ENCODE measurements at regions not wholly inside any gene's neighbourhood (a gene's known extent, or its start where the extent isn't known, plus 50 kb on each side); places are given as distances from the start of the nearest gene placed in this dataset.
A peak's percentile ranks its signal among the peaks of the same experiment; 100 is the strongest.

DNA sequence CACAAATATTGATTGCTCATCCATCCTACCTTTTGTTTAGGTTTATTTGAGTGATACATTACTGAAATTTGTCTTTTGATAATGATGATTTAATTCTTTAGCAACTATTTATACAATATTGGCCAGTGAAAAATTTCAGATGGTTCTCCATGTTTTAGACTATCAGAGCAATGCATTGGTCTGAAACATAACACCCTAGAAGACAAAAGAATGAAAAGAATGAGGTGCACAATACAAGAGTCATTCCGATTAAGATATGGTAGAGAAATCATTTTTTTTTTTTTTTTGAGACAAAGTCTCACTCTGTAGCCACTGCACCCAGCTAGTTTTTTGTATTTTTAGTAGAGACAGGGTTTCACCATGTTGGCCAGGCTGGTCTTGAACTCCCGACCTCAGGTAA lies 197.4 kb upstream of the FAM98A start:
- intact Hi-C loops (cut with DNase I) = no loop called here
- WGBS, 2 donors = 67 to 77% methylated on average over 2 of the region's 2 CpGs
- Histone ChIP-seq H3K27me3 (ENCODE audit: control insufficient read depth in 1 of 2, insufficient read depth in 2 of 2, low read length in 1 of 2) (no peaks in the 10 kb centered on the region), H3K36me3 (ENCODE audit: control insufficient read depth in 1 of 2, insufficient read depth in 2 of 2, low read length in 1 of 2) (no peaks in the 10 kb centered on the region), H3K4me1 (ENCODE audit: control insufficient read depth in 1 of 2, insufficient read depth in 2 of 2, low read length in 2 of 2) (no peaks in the 10 kb centered on the region), H3K9me3 (ENCODE audit: control insufficient read depth, low read length) (no peaks in the 10 kb centered on the region), H3K27ac (ENCODE audit: low read depth in 1 of 2, low read length in 2 of 2) (no peak overlapping the region), H3K4me3 (ENCODE audit: low read length in 2 of 2) (no peak overlapping the region)
- ATAC-seq (ENCODE audit: low FRiP score) = no peak
- no peak for DNase-seq

DNA sequence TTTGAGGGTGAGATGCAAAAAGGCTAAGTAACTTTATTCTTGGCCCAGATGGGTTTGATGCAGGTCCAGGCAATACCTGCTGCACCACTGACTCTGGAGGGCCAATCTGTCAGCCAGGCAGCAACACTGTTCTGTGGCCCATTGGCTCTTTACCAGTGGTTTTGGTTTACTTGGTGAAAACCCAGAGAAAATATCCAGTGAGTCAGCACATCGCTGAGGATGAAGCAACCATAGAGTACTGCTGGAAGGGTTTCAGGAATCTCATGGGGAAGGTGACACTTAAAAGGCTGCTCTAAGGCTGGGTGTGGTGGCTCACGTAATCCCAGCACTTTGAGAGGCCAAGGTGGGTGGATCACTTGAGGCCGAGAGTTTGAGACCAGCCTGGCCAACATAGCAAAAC lies 192.5 kb upstream of the FAM98A start:
- Histone ChIP-seq H3K36me3 (ENCODE audit: control insufficient read depth in 1 of 2, insufficient read depth in 2 of 2, low read length in 1 of 2) (no peaks in the 10 kb centered on the region), H3K27ac (ENCODE audit: low read depth in 1 of 2, low read length in 2 of 2) (no peak overlapping the region), H3K4me3 (ENCODE audit: low read length in 2 of 2) (no peak overlapping the region), H3K9me3 (ENCODE audit: control insufficient read depth, low read length) (no peaks in the 10 kb centered on the region), H3K27me3 (ENCODE audit: control insufficient read depth in 1 of 2, insufficient read depth in 2 of 2, low read length in 1 of 2) (no peaks in the 10 kb centered on the region), H3K4me1 (ENCODE audit: control insufficient read depth in 1 of 2, insufficient read depth in 2 of 2, low read length in 2 of 2) (no peaks in the 10 kb centered on the region)
- WGBS, 2 donors = 17 to 22% methylated on average over 3 of the region's 3 CpGs
- intact Hi-C loops (cut with DNase I) = no loop called here
- peak in 1 of 2 donors; percentile 44 for DNase-seq
- peak; percentile 56 for ATAC-seq (ENCODE audit: low FRiP score)

DNA sequence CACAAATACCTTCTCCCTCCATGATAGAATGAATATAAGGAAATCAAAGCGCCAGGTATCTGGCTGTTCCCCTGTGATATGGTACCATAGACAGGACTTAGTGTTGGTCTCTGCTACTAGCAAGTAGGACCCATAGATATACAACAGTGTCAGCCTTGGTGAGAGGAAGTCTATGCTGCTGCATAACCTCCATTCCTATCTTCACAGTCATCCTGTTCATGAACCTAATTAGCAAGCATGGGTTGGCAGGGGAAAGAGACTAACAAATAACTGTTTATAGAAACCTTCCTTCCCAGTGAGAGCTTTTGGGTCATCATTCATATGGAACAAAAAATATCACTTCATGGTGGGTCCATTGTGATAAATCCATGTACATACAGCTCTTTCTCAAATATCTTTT lies 188.9 kb upstream of the FAM98A start:
- ATAC-seq (ENCODE audit: low FRiP score) (no peak), DNase-seq (no peak)
- no peak overlapping the region for H3K27ac ChIP-seq (ENCODE audit: low read depth in 1 of 2, low read length in 2 of 2)
- H3K4me3 ChIP-seq (ENCODE audit: low read length in 2 of 2) = no peak overlapping the region
- H3K36me3 ChIP-seq (ENCODE audit: control insufficient read depth in 1 of 2, insufficient read depth in 2 of 2, low read length in 1 of 2) = no peaks in the 10 kb centered on the region
- intact Hi-C loops (cut with DNase I) = no loop called here
- no peaks in the 10 kb centered on the region for H3K4me1 ChIP-seq (ENCODE audit: control insufficient read depth in 1 of 2, insufficient read depth in 2 of 2, low read length in 2 of 2)
- H3K9me3 ChIP-seq (ENCODE audit: control insufficient read depth, low read length) = no peaks in the 10 kb centered on the region
- 93 to 97% methylated on average over 1 of the region's 1 CpG for WGBS, 2 donors
- H3K27me3 ChIP-seq (ENCODE audit: control insufficient read depth in 1 of 2, insufficient read depth in 2 of 2, low read length in 1 of 2) = no peaks in the 10 kb centered on the region

- 86 to 90% methylated on average over 5 of the region's 5 CpGs for WGBS, 2 donors
Observed at GRCh38 chr2:33786881-33787280, 187.8 kb upstream of the FAM98A start.

GRCh38 chr2:33785201-33786106 lies 186.4 kb upstream of the FAM98A start:
- Histone ChIP-seq H3K27ac (ENCODE audit: low read depth in 1 of 2, low read length in 2 of 2) (no peak overlapping the region), H3K9me3 (ENCODE audit: control insufficient read depth, low read length) (no peaks in the 10 kb centered on the region), H3K4me3 (ENCODE audit: low read length in 2 of 2) (no peak overlapping the region), H3K27me3 (ENCODE audit: control insufficient read depth in 1 of 2, insufficient read depth in 2 of 2, low read length in 1 of 2) (no peaks in the 10 kb centered on the region), H3K4me1 (ENCODE audit: control insufficient read depth in 1 of 2, insufficient read depth in 2 of 2, low read length in 2 of 2) (no peaks in the 10 kb centered on the region), H3K36me3 (ENCODE audit: control insufficient read depth in 1 of 2, insufficient read depth in 2 of 2, low read length in 1 of 2) (no peaks in the 10 kb centered on the region)
- intact Hi-C loops (cut with DNase I) = no loop called here
- 84 to 88% methylated on average over 4 of the region's 4 CpGs for WGBS, 2 donors
- no peak for DNase-seq
- no peak for ATAC-seq (ENCODE audit: low FRiP score)

More at GRCh38 chr2:33786881-33787280, 187.8 kb upstream of the FAM98A start:
- no peak for ATAC-seq (ENCODE audit: low FRiP score)
- intact Hi-C loops (cut with DNase I) = no loop called here
- H3K27ac ChIP-seq (ENCODE audit: low read depth in 1 of 2, low read length in 2 of 2) = no peak overlapping the region
- H3K4me3 ChIP-seq (ENCODE audit: low read length in 2 of 2) = no peak overlapping the region
- no peaks in the 10 kb centered on the region for H3K36me3 ChIP-seq (ENCODE audit: control insufficient read depth in 1 of 2, insufficient read depth in 2 of 2, low read length in 1 of 2)
- no peaks in the 10 kb centered on the region for H3K9me3 ChIP-seq (ENCODE audit: control insufficient read depth, low read length)
- DNase-seq = no peak
- no peaks in the 10 kb centered on the region for H3K27me3 ChIP-seq (ENCODE audit: control insufficient read depth in 1 of 2, insufficient read depth in 2 of 2, low read length in 1 of 2)
- no peaks in the 10 kb centered on the region for H3K4me1 ChIP-seq (ENCODE audit: control insufficient read depth in 1 of 2, insufficient read depth in 2 of 2, low read length in 2 of 2)

DNA sequence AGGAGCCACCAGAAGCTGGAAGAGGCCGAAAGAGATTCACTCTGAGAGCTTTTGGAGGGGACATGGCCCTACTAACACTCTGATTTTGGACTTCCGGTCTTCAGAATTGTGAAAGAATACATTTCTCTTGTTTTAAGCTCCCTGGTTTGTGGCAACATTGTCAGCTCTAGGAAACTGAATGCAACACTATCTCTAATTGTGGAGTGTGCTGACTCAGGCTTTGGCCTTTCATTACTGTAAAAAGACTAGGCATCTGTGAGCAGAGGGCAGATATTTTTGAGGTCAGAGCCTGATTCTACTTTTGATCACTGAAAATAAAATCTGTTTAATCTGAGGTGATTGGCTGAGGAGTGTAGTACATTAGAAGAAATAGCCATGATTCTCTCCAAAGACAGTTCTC lies 185.4 kb upstream of the FAM98A start:
- intact Hi-C loops (cut with DNase I) = no loop called here
- Histone ChIP-seq H3K27me3 (ENCODE audit: control insufficient read depth in 1 of 2, insufficient read depth in 2 of 2, low read length in 1 of 2) (no peaks in the 10 kb centered on the region), H3K4me1 (ENCODE audit: control insufficient read depth in 1 of 2, insufficient read depth in 2 of 2, low read length in 2 of 2) (no peaks in the 10 kb centered on the region), H3K27ac (ENCODE audit: low read depth in 1 of 2, low read length in 2 of 2) (no peak overlapping the region), H3K4me3 (ENCODE audit: low read length in 2 of 2) (no peak overlapping the region), H3K9me3 (ENCODE audit: control insufficient read depth, low read length) (no peaks in the 10 kb centered on the region), H3K36me3 (ENCODE audit: control insufficient read depth in 1 of 2, insufficient read depth in 2 of 2, low read length in 1 of 2) (no peaks in the 10 kb centered on the region)
- no peak for ATAC-seq (ENCODE audit: low FRiP score)
- DNase-seq = no peak
- WGBS, 2 donors = 94 to 96% methylated on average over 2 of the region's 2 CpGs

DNA sequence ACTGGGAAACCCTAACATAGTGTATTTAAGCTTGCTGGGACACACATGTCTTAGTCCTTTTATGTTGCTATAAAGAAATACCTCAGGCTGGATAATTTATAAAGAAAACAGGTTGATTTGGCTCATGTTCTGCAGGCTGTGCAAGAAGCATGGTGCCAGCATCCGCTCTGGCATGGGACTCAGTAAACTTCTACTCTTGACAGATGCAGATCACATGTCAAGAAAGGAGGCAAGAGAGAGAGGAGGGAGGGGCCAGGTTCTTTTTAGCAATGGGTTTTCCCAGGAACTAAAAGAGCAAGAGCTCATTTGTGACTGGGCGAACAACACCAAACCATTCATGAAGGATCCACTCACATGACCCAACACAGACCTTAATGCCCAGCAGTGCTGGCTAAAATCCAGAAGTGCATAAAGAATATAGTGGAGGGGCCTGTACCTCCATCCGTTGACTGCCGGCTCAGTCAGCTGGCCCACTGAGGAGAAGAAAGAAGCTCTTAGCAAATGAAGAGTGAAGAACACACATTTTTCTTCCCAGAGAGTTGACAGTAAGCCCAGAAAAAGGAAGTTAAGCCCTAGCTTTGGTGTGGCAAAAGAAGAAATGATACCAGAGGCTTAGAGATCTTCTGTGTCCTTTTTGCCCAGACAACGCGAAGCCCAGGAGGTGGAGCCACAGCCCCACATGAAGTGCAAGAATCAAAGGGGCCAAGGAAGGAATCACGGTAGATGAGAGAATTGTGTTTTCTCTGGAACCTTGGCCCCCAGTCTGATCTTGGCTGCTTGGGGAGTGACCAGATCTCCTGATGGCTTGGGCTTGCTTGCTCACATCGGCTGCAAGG lies 183.5 kb upstream of the FAM98A start:
- intact Hi-C loops (cut with DNase I) = no loop called here
- DNase-seq (no peak), ATAC-seq (ENCODE audit: low FRiP score) (no peak)
- no peaks in the 10 kb centered on the region for H3K4me1 ChIP-seq (ENCODE audit: control insufficient read depth in 1 of 2, insufficient read depth in 2 of 2, low read length in 2 of 2)
- 57 to 64% methylated on average over 8 of the region's 8 CpGs for WGBS, 2 donors
- no peaks in the 10 kb centered on the region for H3K36me3 ChIP-seq (ENCODE audit: control insufficient read depth in 1 of 2, insufficient read depth in 2 of 2, low read length in 1 of 2)
- no peaks in the 10 kb centered on the region for H3K9me3 ChIP-seq (ENCODE audit: control insufficient read depth, low read length)
- no peaks in the 10 kb centered on the region for H3K27me3 ChIP-seq (ENCODE audit: control insufficient read depth in 1 of 2, insufficient read depth in 2 of 2, low read length in 1 of 2)
- H3K4me3 ChIP-seq (ENCODE audit: low read length in 2 of 2) = no peak overlapping the region
- H3K27ac ChIP-seq (ENCODE audit: low read depth in 1 of 2, low read length in 2 of 2) = no peak overlapping the region

- no peak for DNase-seq
- intact Hi-C loops (cut with DNase I) = no loop called here
- Histone ChIP-seq H3K4me3 (ENCODE audit: low read length in 2 of 2) (no peak overlapping the region), H3K9me3 (ENCODE audit: control insufficient read depth, low read length) (no peaks in the 10 kb centered on the region), H3K36me3 (ENCODE audit: control insufficient read depth in 1 of 2, insufficient read depth in 2 of 2, low read length in 1 of 2) (no peaks in the 10 kb centered on the region), H3K4me1 (ENCODE audit: control insufficient read depth in 1 of 2, insufficient read depth in 2 of 2, low read length in 2 of 2) (no peaks in the 10 kb centered on the region), H3K27me3 (ENCODE audit: control insufficient read depth in 1 of 2, insufficient read depth in 2 of 2, low read length in 1 of 2) (no peaks in the 10 kb centered on the region), H3K27ac (ENCODE audit: low read depth in 1 of 2, low read length in 2 of 2) (no peak overlapping the region)
- no peak for ATAC-seq (ENCODE audit: low FRiP score)
- 32 to 42% methylated on average over 3 of the region's 3 CpGs for WGBS, 2 donors
Observed at GRCh38 chr2:33777786-33778185, 178.7 kb upstream of the FAM98A start.

Measured in aorta (tissue), 5 donors.